Upper lobe of right lung (tissue), 1 donor: ENCODE measurements at regions not wholly inside any gene's neighbourhood (a gene's known extent, or its start where the extent isn't known, plus 50 kb on each side); places are given as distances from the start of the nearest gene placed in this dataset.

Experiments
- ATAC-seq: fragments of 200-7000 bp; cut with Tn5 transposase; one replicate; pipeline ENCODE4 v1.9.1; 2020; ENCODE audit warnings: mild to moderate bottlenecking, moderate library complexity
- DNase-seq: peaks from one replicate; pipeline ENCODE4 v3.0.0-alpha.2; 2020
- H3K27ac ChIP-seq: fragments of 200-600 bp; one replicate; pipeline ENCODE4 v1.8.0; 2022
- H3K27me3 ChIP-seq: fragments of 200-600 bp; one replicate; pipeline ENCODE4 v1.8.0; 2022; ENCODE audit warnings: mild to moderate bottlenecking
- H3K36me3 ChIP-seq: fragments of 200-600 bp; one replicate; pipeline ENCODE4 v1.8.0; 2022
- H3K4me1 ChIP-seq: fragments of 200-600 bp; one replicate; pipeline ENCODE4 v1.8.0; 2022
- H3K4me3 ChIP-seq: fragments of 200-600 bp; one replicate; pipeline ENCODE4 v1.8.0; 2022; ENCODE audit warnings: mild to moderate bottlenecking
- H3K9me3 ChIP-seq: fragments of 200-600 bp; one replicate; pipeline ENCODE4 v1.8.0; 2022
- intact Hi-C: fragments of 100-400 bp; cut with DNase I; formaldehyde crosslinking; loops from one replicate; pipeline ENCODE4 v1.11.0; 2022
- TF ChIP-seq, protein P1 (sequence below): fragments of 200-600 bp; IDR thresholded peaks from one replicate; pipeline ENCODE4 v1.8.0; 2022; ENCODE audit warnings: antibody characterized with exemption
- donor health status: DM: no; HTN: yes; CAD: no; lungs with severe emphysema.

DNA sequence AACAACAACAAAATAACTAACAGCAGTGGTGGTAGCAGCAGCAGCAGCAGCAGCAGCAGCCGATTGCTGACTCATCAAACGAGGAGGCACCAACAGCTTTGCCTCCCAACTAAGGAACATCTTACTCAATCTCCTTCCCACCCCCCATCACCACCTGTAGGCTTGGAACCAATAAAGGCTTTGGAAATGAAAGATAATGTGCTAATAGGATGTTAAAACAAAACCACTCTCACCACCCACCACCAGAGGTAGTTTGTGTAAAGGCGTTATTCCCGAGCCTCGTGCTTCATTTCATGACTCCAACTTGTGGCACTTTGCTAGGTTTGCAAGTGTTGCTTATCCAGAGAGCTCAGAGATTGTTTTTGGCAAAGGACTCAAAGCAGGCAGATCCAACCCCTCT is 346.5 kb downstream of the CD83 start:
- intact Hi-C loops, result no loop called here
- ATAC-seq, result no peak
- Histone ChIP-seq H3K27ac (no peak overlapping the region), H3K4me3 (no peak overlapping the region), H3K4me1 (no peaks in the 10 kb centered on the region), H3K27me3 (no peaks in the 10 kb centered on the region), H3K36me3 (no peaks in the 10 kb centered on the region), H3K9me3 (no peaks in the 10 kb centered on the region)
- no peak for DNase-seq
- TF ChIP-seq, protein P1, sequence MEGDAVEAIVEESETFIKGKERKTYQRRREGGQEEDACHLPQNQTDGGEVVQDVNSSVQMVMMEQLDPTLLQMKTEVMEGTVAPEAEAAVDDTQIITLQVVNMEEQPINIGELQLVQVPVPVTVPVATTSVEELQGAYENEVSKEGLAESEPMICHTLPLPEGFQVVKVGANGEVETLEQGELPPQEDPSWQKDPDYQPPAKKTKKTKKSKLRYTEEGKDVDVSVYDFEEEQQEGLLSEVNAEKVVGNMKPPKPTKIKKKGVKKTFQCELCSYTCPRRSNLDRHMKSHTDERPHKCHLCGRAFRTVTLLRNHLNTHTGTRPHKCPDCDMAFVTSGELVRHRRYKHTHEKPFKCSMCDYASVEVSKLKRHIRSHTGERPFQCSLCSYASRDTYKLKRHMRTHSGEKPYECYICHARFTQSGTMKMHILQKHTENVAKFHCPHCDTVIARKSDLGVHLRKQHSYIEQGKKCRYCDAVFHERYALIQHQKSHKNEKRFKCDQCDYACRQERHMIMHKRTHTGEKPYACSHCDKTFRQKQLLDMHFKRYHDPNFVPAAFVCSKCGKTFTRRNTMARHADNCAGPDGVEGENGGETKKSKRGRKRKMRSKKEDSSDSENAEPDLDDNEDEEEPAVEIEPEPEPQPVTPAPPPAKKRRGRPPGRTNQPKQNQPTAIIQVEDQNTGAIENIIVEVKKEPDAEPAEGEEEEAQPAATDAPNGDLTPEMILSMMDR, result no peak

DNA sequence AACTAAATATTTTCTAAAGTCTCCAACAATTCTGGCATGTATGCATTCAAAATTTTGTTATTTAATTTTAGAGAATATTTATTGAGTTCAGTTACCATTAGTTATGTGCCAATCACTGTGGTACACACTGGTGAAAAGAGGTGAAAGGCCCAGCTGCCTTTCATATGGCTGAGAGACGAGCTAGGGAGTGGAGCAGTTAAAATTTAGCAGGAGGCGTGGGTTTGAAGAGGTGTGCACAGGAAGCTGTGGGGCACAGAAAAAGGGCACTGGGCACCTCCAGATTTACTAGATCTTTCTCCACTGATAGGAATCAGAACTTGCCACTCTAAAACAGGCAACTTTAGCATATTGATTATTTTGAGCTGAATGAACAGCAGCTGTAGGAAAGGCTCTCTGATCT is 347.1 kb downstream of the CD83 start:
- TF ChIP-seq, protein P1, result no peak
- H3K9me3 ChIP-seq, result no peaks in the 10 kb centered on the region
- ATAC-seq (no peak), DNase-seq (no peak)
- no peak overlapping the region for H3K4me3 ChIP-seq
- intact Hi-C loops, result no loop called here
- no peak overlapping the region for H3K27ac ChIP-seq
- H3K4me1 ChIP-seq, result no peaks in the 10 kb centered on the region
- no peaks in the 10 kb centered on the region for H3K27me3 ChIP-seq
- no peaks in the 10 kb centered on the region for H3K36me3 ChIP-seq

DNA sequence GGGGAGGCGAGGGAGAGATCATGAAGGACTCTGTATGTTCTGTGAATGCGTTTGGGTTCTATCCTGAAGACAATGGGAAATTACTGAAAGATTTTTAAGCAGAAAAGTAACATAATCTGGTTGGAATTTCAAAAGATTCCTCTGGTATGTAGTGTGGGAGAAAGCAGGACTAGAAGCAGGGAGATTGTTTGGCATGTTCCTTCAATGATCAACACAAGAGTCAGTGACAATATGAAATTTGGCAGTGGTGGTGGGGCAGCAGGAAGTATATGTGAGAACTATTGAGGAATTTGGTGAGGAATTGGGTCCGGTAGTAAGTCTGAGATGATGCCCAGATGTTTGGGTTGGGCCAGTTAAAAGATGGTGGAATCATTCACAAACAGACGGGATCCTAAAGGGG is 348.7 kb downstream of the CD83 start:
- intact Hi-C loops, result no loop called here
- ATAC-seq (no peak), DNase-seq (no peak)
- Histone ChIP-seq H3K36me3 (no peaks in the 10 kb centered on the region), H3K9me3 (no peaks in the 10 kb centered on the region), H3K27ac (no peak overlapping the region), H3K4me3 (no peak overlapping the region), H3K27me3 (no peaks in the 10 kb centered on the region), H3K4me1 (no peaks in the 10 kb centered on the region)
- TF ChIP-seq, protein P1, result no peak

DNA sequence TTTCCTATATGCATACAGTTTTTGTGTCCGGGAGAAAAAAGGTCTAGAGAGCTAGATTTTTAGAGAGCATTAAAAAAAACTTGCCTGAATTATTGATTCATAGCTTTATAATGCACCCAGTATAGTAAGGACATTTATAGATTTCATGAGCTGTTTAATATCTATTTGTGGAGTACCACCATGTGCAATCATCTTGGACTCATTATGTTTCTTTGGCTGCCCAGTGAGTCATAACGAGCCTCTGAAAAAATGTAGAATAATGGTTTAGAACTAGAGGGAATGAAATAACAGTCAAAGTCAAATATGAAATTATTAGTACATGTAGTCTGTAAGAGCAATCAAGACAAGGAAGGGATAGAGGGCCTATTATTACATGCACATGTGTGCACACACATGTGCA is 350.0 kb downstream of the CD83 start:
- TF ChIP-seq, protein P1, result no peak
- no peak for DNase-seq
- Histone ChIP-seq H3K4me1 (no peaks in the 10 kb centered on the region), H3K27me3 (no peaks in the 10 kb centered on the region), H3K9me3 (no peaks in the 10 kb centered on the region), H3K36me3 (no peaks in the 10 kb centered on the region), H3K27ac (no peak overlapping the region), H3K4me3 (no peak overlapping the region)
- intact Hi-C loops, result no loop called here
- no peak for ATAC-seq

DNA sequence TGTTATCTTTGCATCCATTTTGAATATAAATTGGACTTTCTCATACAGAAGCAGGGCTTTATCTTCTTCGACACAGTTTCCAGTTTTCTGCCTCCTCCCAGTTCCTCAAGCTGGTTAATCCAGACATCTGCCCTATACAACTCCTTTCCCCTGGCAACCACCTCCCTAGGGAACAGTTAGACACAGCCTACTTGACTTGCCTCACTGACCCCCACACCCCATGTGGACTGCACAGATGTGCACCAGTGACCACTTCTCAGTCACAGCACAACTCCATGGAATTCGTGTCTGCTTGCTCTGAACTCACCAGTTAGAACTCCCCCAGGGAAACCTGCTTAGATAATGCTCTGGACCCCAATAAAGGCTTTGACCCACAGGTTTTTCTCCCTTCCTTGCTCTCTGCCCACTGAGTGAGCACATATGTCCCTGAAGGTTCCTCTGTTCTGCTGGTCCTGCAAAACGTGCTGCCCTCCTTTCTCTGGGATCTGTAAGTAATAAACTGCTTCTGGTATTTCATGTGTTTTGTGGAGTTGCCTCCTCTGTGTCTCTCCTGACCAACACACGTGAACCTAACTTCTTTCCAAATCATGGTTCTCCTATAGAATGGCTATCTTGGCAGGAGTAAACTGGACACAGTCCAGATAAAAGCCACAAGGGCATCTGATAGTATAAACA is 351.2 kb downstream of the CD83 start:
- Histone ChIP-seq H3K27me3 (no peaks in the 10 kb centered on the region), H3K4me3 (no peak overlapping the region), H3K27ac (no peak overlapping the region), H3K9me3 (no peaks in the 10 kb centered on the region), H3K36me3 (no peaks in the 10 kb centered on the region), H3K4me1 (no peaks in the 10 kb centered on the region)
- ATAC-seq (peak; percentile 25), DNase-seq (no peak)
- TF ChIP-seq, protein P1, result no peak
- intact Hi-C loops, result no loop called here

DNA sequence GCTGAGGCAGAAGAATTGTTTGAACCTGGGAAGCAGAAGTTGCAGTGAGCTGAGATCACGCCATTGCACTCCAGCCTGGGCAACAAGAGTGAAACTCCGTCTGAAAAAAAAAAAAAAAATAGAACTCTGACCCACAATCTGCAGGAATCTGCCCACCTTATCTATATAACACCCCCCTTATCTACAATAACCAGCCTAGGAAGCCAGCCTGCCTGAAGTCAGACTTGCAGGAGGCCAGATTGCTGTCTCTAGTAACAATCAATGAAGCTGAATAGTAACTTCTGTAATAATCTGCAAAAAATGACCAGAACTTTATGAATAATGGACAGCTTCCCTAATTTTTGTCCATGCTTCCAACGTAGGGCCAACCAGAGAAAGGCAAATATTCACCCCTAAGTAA is 352.5 kb downstream of the CD83 start:
- H3K36me3 ChIP-seq, result no peaks in the 10 kb centered on the region

More for the DNA sequence above, 352.5 kb downstream of the CD83 start:
- no peaks in the 10 kb centered on the region for H3K27me3 ChIP-seq
- TF ChIP-seq, protein P1, result no peak
- no peak overlapping the region for H3K27ac ChIP-seq
- no peaks in the 10 kb centered on the region for H3K4me1 ChIP-seq
- H3K4me3 ChIP-seq, result no peak overlapping the region
- no peak for ATAC-seq
- intact Hi-C loops, result no loop called here
- no peak for DNase-seq
- no peaks in the 10 kb centered on the region for H3K9me3 ChIP-seq
